GM23338 (cell line): ENCODE measurements at regions not wholly inside any gene's neighbourhood (a gene's known extent, or its start where the extent isn't known, plus 50 kb on each side); places are given as distances from the start of the nearest gene placed in this dataset.

Experiments used
- ATAC-seq: fragments of 200-7000 bp; cut with Tn5 transposase; 3 replicates; pipeline ENCODE4 v1.9.1; 2020
- DNase-seq: peaks from one replicate; pipeline ENCODE4 v3.0.0-alpha.2; 2015; ENCODE audit warnings: low spot score
- H2AFZ ChIP-seq: fragments of 200-600 bp; sonication (generic); 2 replicates; pipeline ENCODE4 v1.8.0; 2016; ENCODE audit warnings: antibody characterized with exemption, mild to moderate bottlenecking, moderate library complexity
- H3F3A ChIP-seq: fragments of 200-600 bp; sonication (generic); replicated peaks from 2 replicates; pipeline ENCODE4 v1.8.0; 2017; ENCODE audit warnings: antibody characterized with exemption, mixed run types, low read depth
- H3K27ac ChIP-seq: fragments of 200-600 bp; sonication (generic); 2 replicates; pipeline ENCODE4 v1.6.1; 2016; ENCODE audit warnings: low read depth
- H3K27me3 ChIP-seq: fragments of 200-600 bp; sonication (generic); 2 replicates; pipeline ENCODE4 v1.8.0; 2016; ENCODE audit warnings: mild to moderate bottlenecking, mixed run types, moderate library complexity; ENCODE audit not compliant: insufficient read depth
- H3K36me3 ChIP-seq: fragments of 200-600 bp; sonication (generic); 2 replicates; pipeline ENCODE4 v1.8.0; 2016; ENCODE audit warnings: mild to moderate bottlenecking; ENCODE audit not compliant: insufficient read depth
- H3K4me1 ChIP-seq: fragments of 200-600 bp; sonication (generic); 2 replicates; pipeline ENCODE4 v1.8.0; 2016; ENCODE audit warnings: mild to moderate bottlenecking, moderate library complexity; ENCODE audit not compliant: insufficient read depth
- H3K4me2 ChIP-seq: fragments of 200-600 bp; sonication (generic); 2 replicates; pipeline ENCODE4 v1.7.1; 2017; ENCODE audit warnings: mixed run types
- H3K4me3 ChIP-seq: fragments of 200-600 bp; sonication (generic); 2 replicates; pipeline ENCODE4 v1.6.1; 2016; ENCODE audit warnings: mixed run types
- H3K79me2 ChIP-seq: fragments of 200-600 bp; sonication (generic); replicated peaks from 2 replicates; pipeline ENCODE4 v1.8.0; 2017; ENCODE audit warnings: mild to moderate bottlenecking; ENCODE audit not compliant: insufficient read depth
- H3K9me2 ChIP-seq: fragments of 200-600 bp; sonication (generic); 2 replicates; pipeline ENCODE4 v1.8.0; 2017; ENCODE audit not compliant: insufficient read depth
- H4K20me1 ChIP-seq: fragments of 200-600 bp; sonication (generic); replicated peaks from 2 replicates; pipeline ENCODE4 v1.8.0; 2017; ENCODE audit warnings: mild to moderate bottlenecking; ENCODE audit not compliant: insufficient read depth
- H3K27ac Mint-ChIP-seq: 2 replicates; pipeline ENCODE4 v1.8.0; 2020; ENCODE audit warnings: inconsistent platforms, mild to moderate bottlenecking, moderate library complexity, mixed read lengths
- H3K27me3 Mint-ChIP-seq: 3 replicates; pipeline ENCODE4 v1.8.0; 2022; ENCODE audit warnings: low read depth, mild to moderate bottlenecking, moderate library complexity, mixed read lengths, inconsistent platforms; ENCODE audit not compliant: insufficient read depth, poor library complexity
- H3K36me3 Mint-ChIP-seq: 3 replicates; pipeline ENCODE4 v1.8.0; 2021; ENCODE audit warnings: low read depth, mild to moderate bottlenecking, inconsistent platforms, moderate library complexity, mixed read lengths
- H3K4me1 Mint-ChIP-seq: 3 replicates; pipeline ENCODE4 v1.8.0; 2020; ENCODE audit warnings: mild to moderate bottlenecking, inconsistent platforms, mixed read lengths
- H3K4me3 Mint-ChIP-seq: 3 replicates; pipeline ENCODE4 v1.8.0; 2021; ENCODE audit warnings: moderate library complexity, mild to moderate bottlenecking, inconsistent platforms, mixed read lengths
- H3K9me3 Mint-ChIP-seq: 3 replicates; pipeline ENCODE4 v1.8.0; 2020; ENCODE audit warnings: moderate library complexity, mild to moderate bottlenecking, inconsistent platforms, mixed read lengths
- EZH2 ChIP-seq: fragments of 200-600 bp; sonication (generic); IDR thresholded peaks from one replicate; pipeline ENCODE4 v1.8.0; 2017; ENCODE audit warnings: antibody characterized with exemption, mild to moderate bottlenecking, low read depth; ENCODE audit not compliant: unreplicated experiment
- EZH2phosphoT487 ChIP-seq: fragments of 200-600 bp; sonication (generic); IDR thresholded peaks from one replicate; pipeline ENCODE4 v1.8.1; 2018; ENCODE audit warnings: antibody characterized with exemption; ENCODE audit not compliant: unreplicated experiment
- STAT1 ChIP-seq: IDR thresholded peaks from one replicate; pipeline ENCODE4 v1.6.1; 2016; ENCODE audit warnings: antibody characterized with exemption; ENCODE audit not compliant: unreplicated experiment
- ZNF331 ChIP-seq: fragments of 250-450 bp; sonication (Bioruptor Pico); IDR thresholded peaks from 2 replicates; pipeline ENCODE4 v1.5.0; 2020; ENCODE audit warnings: low read depth, mild to moderate bottlenecking, moderate library complexity
- TF ChIP-seq, protein P1 (sequence below): IDR thresholded peaks from 2 replicates; pipeline ENCODE4 v1.6.1; 2016; ENCODE audit warnings: antibody characterized with exemption
- TF ChIP-seq, protein P2 (sequence below): fragments of 250-450 bp; sonication (Bioruptor Pico); IDR thresholded peaks from 2 replicates; pipeline ENCODE4 v1.5.0; 2020; ENCODE audit warnings: mild to moderate bottlenecking, moderate library complexity
- TF ChIP-seq, protein P3 (sequence below): IDR thresholded peaks from one replicate; pipeline ENCODE4 v1.6.1; 2018; ENCODE audit warnings: antibody characterized with exemption; ENCODE audit not compliant: unreplicated experiment
- TF ChIP-seq, protein P4 (sequence below), 2 experiments: fragments of 200-600 bp in 1 of 2; sonication (generic) in 1 of 2; conservative IDR thresholded peaks; 2 replicates each; pipeline versions ENCODE4 v1.5.1 to v1.6.1; 2016 to 2017; ENCODE audit warnings: antibody characterized with exemption in 2 of 2, low read depth in 2 of 2, mild to moderate bottlenecking in 2 of 2, moderate library complexity in 1 of 2

DNA sequence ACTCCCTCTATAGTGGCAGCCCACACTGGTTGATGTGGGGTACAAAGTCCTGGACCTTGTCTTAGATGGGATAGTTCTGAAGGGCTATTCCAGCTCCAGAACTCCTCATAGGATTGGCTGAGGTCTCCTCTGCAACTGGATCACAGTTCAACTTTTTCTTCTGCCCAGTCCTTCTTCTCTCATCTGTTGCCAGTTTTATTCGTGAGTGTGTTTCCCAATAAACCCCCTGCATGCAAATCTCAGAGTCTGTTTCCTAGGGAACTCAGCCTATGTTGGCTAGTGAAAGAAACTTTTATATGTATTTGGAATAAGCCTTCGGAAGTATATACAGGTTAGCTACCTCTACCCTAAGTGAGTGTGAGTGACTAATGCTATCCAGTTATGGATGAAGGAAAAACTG, 823.4 kb downstream of the SLC4A3 start:
- ATAC-seq = no peak
- H3K9me3 Mint-ChIP-seq = no peaks in the 10 kb centered on the region; the same call in 1 of the 3 replicates

DNA sequence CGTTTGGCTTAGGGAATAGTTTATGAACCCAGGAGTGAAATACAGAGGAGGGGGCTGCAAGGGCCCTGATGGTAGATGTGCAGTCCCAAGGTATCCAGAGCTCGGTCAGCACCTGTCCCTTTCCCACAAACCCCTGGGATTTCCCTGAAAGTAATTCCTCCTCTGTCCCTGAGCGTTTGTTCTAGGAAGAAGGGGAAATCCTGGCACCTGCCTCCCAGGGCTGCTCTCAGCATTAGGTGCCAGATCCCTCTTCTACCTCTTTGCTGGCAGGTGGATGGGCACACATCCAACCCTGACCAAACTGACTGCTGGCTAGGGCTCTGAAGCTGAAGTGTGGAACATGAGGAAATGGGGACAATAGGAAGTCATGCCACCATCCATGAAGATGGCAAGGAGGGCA, 824.0 kb downstream of the SLC4A3 start:
- Histone ChIP-seq H3K4me1 (no peaks in the 10 kb centered on the region), H2AFZ (no peak overlapping the region), H3K4me2 (no peak overlapping the region), H3F3A (no peaks in the 10 kb centered on the region), H3K9me2 (peaks cover 15% of the 10 kb centered on the region; the same call in 1 of the 2 replicates), H4K20me1 (no peaks in the 10 kb centered on the region), H3K79me2 (no peaks in the 10 kb centered on the region), H3K27ac (no peak overlapping the region), H3K36me3 (no peaks in the 10 kb centered on the region), H3K27me3 (no peaks in the 10 kb centered on the region), H3K4me3 (no peak overlapping the region)
- no peaks in the 10 kb centered on the region; the same call in 1 of the 3 replicates for H3K9me3 Mint-ChIP-seq
- no peak for ATAC-seq
- no peaks in the 10 kb centered on the region for H3K36me3 Mint-ChIP-seq
- H3K27me3 Mint-ChIP-seq = no peaks in the 10 kb centered on the region
- DNase-seq = no peak
- no peaks in the 10 kb centered on the region; the same call in 2 of the 3 replicates for H3K4me1 Mint-ChIP-seq
- no peak overlapping the region for H3K4me3 Mint-ChIP-seq
- H3K27ac Mint-ChIP-seq = no peak overlapping the region
- TF ChIP-seq ZNF331 (CRISPR knock-in tag) (no peak), STAT1 (no peak), EZH2 (no peak), EZH2phosphoT487 (no peak)
- TF ChIP-seq, protein P1, sequence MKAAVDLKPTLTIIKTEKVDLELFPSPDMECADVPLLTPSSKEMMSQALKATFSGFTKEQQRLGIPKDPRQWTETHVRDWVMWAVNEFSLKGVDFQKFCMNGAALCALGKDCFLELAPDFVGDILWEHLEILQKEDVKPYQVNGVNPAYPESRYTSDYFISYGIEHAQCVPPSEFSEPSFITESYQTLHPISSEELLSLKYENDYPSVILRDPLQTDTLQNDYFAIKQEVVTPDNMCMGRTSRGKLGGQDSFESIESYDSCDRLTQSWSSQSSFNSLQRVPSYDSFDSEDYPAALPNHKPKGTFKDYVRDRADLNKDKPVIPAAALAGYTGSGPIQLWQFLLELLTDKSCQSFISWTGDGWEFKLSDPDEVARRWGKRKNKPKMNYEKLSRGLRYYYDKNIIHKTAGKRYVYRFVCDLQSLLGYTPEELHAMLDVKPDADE = no peak
- TF ChIP-seq, protein P2, sequence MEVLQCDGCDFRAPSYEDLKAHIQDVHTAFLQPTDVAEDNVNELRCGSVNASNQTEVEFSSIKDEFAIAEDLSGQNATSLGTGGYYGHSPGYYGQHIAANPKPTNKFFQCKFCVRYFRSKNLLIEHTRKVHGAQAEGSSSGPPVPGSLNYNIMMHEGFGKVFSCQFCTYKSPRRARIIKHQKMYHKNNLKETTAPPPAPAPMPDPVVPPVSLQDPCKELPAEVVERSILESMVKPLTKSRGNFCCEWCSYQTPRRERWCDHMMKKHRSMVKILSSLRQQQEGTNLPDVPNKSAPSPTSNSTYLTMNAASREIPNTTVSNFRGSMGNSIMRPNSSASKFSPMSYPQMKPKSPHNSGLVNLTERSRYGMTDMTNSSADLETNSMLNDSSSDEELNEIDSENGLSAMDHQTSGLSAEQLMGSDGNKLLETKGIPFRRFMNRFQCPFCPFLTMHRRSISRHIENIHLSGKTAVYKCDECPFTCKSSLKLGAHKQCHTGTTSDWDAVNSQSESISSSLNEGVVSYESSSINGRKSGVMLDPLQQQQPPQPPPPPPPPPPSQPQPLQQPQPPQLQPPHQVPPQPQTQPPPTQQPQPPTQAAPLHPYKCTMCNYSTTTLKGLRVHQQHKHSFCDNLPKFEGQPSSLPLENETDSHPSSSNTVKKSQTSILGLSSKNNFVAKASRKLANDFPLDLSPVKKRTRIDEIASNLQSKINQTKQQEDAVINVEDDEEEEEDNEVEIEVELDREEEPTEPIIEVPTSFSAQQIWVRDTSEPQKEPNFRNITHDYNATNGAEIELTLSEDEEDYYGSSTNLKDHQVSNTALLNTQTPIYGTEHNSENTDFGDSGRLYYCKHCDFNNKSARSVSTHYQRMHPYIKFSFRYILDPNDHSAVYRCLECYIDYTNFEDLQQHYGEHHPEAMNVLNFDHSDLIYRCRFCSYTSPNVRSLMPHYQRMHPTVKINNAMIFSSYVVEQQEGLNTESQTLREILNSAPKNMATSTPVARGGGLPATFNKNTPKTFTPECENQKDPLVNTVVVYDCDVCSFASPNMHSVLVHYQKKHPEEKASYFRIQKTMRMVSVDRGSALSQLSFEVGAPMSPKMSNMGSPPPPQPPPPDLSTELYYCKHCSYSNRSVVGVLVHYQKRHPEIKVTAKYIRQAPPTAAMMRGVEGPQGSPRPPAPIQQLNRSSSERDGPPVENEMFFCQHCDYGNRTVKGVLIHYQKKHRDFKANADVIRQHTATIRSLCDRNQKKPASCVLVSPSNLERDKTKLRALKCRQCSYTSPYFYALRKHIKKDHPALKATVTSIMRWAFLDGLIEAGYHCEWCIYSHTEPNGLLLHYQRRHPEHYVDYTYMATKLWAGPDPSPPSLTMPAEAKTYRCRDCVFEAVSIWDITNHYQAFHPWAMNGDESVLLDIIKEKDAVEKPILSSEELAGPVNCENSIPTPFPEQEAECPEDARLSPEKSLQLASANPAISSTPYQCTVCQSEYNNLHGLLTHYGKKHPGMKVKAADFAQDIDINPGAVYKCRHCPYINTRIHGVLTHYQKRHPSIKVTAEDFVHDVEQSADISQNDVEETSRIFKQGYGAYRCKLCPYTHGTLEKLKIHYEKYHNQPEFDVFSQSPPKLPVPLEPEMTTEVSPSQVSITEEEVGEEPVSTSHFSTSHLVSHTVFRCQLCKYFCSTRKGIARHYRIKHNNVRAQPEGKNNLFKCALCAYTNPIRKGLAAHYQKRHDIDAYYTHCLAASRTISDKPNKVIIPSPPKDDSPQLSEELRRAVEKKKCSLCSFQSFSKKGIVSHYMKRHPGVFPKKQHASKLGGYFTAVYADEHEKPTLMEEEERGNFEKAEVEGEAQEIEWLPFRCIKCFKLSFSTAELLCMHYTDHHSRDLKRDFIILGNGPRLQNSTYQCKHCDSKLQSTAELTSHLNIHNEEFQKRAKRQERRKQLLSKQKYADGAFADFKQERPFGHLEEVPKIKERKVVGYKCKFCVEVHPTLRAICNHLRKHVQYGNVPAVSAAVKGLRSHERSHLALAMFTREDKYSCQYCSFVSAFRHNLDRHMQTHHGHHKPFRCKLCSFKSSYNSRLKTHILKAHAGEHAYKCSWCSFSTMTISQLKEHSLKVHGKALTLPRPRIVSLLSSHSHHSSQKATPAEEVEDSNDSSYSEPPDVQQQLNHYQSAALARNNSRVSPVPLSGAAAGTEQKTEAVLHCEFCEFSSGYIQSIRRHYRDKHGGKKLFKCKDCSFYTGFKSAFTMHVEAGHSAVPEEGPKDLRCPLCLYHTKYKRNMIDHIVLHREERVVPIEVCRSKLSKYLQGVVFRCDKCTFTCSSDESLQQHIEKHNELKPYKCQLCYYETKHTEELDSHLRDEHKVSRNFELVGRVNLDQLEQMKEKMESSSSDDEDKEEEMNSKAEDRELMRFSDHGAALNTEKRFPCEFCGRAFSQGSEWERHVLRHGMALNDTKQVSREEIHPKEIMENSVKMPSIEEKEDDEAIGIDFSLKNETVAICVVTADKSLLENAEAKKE (CRISPR knock-in tag) = no peak
- TF ChIP-seq, protein P3, sequence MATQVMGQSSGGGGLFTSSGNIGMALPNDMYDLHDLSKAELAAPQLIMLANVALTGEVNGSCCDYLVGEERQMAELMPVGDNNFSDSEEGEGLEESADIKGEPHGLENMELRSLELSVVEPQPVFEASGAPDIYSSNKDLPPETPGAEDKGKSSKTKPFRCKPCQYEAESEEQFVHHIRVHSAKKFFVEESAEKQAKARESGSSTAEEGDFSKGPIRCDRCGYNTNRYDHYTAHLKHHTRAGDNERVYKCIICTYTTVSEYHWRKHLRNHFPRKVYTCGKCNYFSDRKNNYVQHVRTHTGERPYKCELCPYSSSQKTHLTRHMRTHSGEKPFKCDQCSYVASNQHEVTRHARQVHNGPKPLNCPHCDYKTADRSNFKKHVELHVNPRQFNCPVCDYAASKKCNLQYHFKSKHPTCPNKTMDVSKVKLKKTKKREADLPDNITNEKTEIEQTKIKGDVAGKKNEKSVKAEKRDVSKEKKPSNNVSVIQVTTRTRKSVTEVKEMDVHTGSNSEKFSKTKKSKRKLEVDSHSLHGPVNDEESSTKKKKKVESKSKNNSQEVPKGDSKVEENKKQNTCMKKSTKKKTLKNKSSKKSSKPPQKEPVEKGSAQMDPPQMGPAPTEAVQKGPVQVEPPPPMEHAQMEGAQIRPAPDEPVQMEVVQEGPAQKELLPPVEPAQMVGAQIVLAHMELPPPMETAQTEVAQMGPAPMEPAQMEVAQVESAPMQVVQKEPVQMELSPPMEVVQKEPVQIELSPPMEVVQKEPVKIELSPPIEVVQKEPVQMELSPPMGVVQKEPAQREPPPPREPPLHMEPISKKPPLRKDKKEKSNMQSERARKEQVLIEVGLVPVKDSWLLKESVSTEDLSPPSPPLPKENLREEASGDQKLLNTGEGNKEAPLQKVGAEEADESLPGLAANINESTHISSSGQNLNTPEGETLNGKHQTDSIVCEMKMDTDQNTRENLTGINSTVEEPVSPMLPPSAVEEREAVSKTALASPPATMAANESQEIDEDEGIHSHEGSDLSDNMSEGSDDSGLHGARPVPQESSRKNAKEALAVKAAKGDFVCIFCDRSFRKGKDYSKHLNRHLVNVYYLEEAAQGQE = no peak

More for the DNA sequence above, 823.4 kb downstream of the SLC4A3 start:
- H4K20me1 ChIP-seq = no peaks in the 10 kb centered on the region
- no peak overlapping the region for H3K4me3 Mint-ChIP-seq
- H3K36me3 Mint-ChIP-seq = no peaks in the 10 kb centered on the region
- no peaks in the 10 kb centered on the region for H3K36me3 ChIP-seq
- no peak overlapping the region for H2AFZ ChIP-seq
- peaks cover 15% of the 10 kb centered on the region; the same call in 1 of the 2 replicates for H3K9me2 ChIP-seq
- H3K4me1 ChIP-seq = no peaks in the 10 kb centered on the region
- TF ChIP-seq, protein P4, sequence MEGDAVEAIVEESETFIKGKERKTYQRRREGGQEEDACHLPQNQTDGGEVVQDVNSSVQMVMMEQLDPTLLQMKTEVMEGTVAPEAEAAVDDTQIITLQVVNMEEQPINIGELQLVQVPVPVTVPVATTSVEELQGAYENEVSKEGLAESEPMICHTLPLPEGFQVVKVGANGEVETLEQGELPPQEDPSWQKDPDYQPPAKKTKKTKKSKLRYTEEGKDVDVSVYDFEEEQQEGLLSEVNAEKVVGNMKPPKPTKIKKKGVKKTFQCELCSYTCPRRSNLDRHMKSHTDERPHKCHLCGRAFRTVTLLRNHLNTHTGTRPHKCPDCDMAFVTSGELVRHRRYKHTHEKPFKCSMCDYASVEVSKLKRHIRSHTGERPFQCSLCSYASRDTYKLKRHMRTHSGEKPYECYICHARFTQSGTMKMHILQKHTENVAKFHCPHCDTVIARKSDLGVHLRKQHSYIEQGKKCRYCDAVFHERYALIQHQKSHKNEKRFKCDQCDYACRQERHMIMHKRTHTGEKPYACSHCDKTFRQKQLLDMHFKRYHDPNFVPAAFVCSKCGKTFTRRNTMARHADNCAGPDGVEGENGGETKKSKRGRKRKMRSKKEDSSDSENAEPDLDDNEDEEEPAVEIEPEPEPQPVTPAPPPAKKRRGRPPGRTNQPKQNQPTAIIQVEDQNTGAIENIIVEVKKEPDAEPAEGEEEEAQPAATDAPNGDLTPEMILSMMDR (conservative IDR thresholded peaks at IDR 0.05; ENCODE audit: low read depth in 2 of 2) = no peak
- H3K27ac Mint-ChIP-seq = no peak overlapping the region
- no peak overlapping the region for H3K4me3 ChIP-seq
- H3K27me3 Mint-ChIP-seq = no peaks in the 10 kb centered on the region
- no peaks in the 10 kb centered on the region for H3K27me3 ChIP-seq
- no peak for DNase-seq
- H3K79me2 ChIP-seq = no peaks in the 10 kb centered on the region
- no peak overlapping the region for H3K4me2 ChIP-seq
- H3F3A ChIP-seq = no peaks in the 10 kb centered on the region
- H3K4me1 Mint-ChIP-seq = no peaks in the 10 kb centered on the region; the same call in 2 of the 3 replicates
- no peak overlapping the region for H3K27ac ChIP-seq
